ENCODE measurements at regions not wholly inside any gene's neighbourhood (a gene's known extent, or its start where the extent isn't known, plus 50 kb on each side); places are given as distances from the start of the nearest gene placed in this dataset.
"Not testable (repeated sequence)": the region's sequence is repeated elsewhere in the genome, so short reads cannot be mapped to it uniquely, and the experiment has no call there.

- Histone ChIP-seq H3K27me3 (replicated peaks; ENCODE audit: insufficient read depth, low read depth, low read length, poor library complexity) (no peaks in the 10 kb centered on the region), H3K9me3 (ENCODE audit: low read depth, low read length, poor library complexity, severe bottlenecking) (no peaks in the 10 kb centered on the region), H3K27ac (ENCODE audit: low read depth, low read length, poor library complexity, severe bottlenecking) (no peak overlapping the region), H3K36me3 (ENCODE audit: insufficient read depth, low read length, poor library complexity, severe bottlenecking) (no peaks in the 10 kb centered on the region), H3K4me3 (ENCODE audit: low read depth, low read length, poor library complexity, severe bottlenecking) (no peak overlapping the region), H3K4me1 (ENCODE audit: insufficient read depth, low read length, poor library complexity, severe bottlenecking) (no peaks in the 10 kb centered on the region)
- POLR2A ChIA-PET (ENCODE audit: low non-redundant PET): no interaction called here
- intact Hi-C loops (cut with micrococcal nuclease; ENCODE audit: unreplicated experiment): no loop called here
- BruUV-seq (replicated peaks): no TSS peak
- peak; percentile 9 for DNase-seq (ENCODE audit: low spot score)
- TF ChIP-seq CTCF (conservative IDR thresholded peaks at IDR 0.05; ENCODE audit: low read depth, low read length) (no peak), EZH2 (IDR thresholded peaks at IDR 0.05; ENCODE audit: borderline replicate concordance, low read depth, low read length, poor library complexity, severe bottlenecking) (no peak)
- CTCF ChIA-PET: no interaction called here
Observed at GRCh38 chr10:60594476-60595051, 183.7 kb upstream of the CDK1 start.

- Histone ChIP-seq H3K4me1 (ENCODE audit: insufficient read depth, low read length, poor library complexity, severe bottlenecking) (no peaks in the 10 kb centered on the region), H3K27me3 (replicated peaks; ENCODE audit: insufficient read depth, low read depth, low read length, poor library complexity) (no peaks in the 10 kb centered on the region), H3K27ac (ENCODE audit: low read depth, low read length, poor library complexity, severe bottlenecking) (no peak overlapping the region), H3K4me3 (ENCODE audit: low read depth, low read length, poor library complexity, severe bottlenecking) (no peak overlapping the region), H3K9me3 (ENCODE audit: low read depth, low read length, poor library complexity, severe bottlenecking) (no peaks in the 10 kb centered on the region), H3K36me3 (ENCODE audit: insufficient read depth, low read length, poor library complexity, severe bottlenecking) (no peaks in the 10 kb centered on the region)
- ChIA-PET CTCF (no interaction called here), POLR2A (ENCODE audit: low non-redundant PET) (no interaction called here)
- TF ChIP-seq CTCF (conservative IDR thresholded peaks at IDR 0.05; ENCODE audit: low read depth, low read length) (no peak), EZH2 (IDR thresholded peaks at IDR 0.05; ENCODE audit: borderline replicate concordance, low read depth, low read length, poor library complexity, severe bottlenecking) (no peak)
- no peak for DNase-seq (ENCODE audit: low spot score)
- intact Hi-C loops (cut with micrococcal nuclease; ENCODE audit: unreplicated experiment): no loop called here
- no TSS peak for BruUV-seq (replicated peaks)
Observed at GRCh38 chr10:60591119-60591518, 187.2 kb upstream of the CDK1 start.

- H3K4me1 ChIP-seq (ENCODE audit: insufficient read depth, low read length, poor library complexity, severe bottlenecking): no peaks in the 10 kb centered on the region
Observed at GRCh38 chr10:60589376-60589775, 188.9 kb upstream of the CDK1 start.

GRCh38 chr10:60581782-60582181, 192.1 kb upstream of the ANK3 start:
- intact Hi-C loops (cut with micrococcal nuclease; ENCODE audit: unreplicated experiment); BruUV-seq (replicated peaks); H3K9me3 ChIP-seq (ENCODE audit: low read depth, low read length, poor library complexity, severe bottlenecking); H3K27me3 ChIP-seq (replicated peaks; ENCODE audit: insufficient read depth, low read depth, low read length, poor library complexity); H3K36me3 ChIP-seq (ENCODE audit: insufficient read depth, low read length, poor library complexity, severe bottlenecking); H3K4me1 ChIP-seq (ENCODE audit: insufficient read depth, low read length, poor library complexity, severe bottlenecking); H3K4me3 ChIP-seq (ENCODE audit: low read depth, low read length, poor library complexity, severe bottlenecking); POLR2A ChIA-PET (ENCODE audit: low non-redundant PET); H3K27ac ChIP-seq (ENCODE audit: low read depth, low read length, poor library complexity, severe bottlenecking); CTCF ChIA-PET; DNase-seq (ENCODE audit: low spot score): not testable (repeated sequence)

More at GRCh38 chr10:60589376-60589775, 188.9 kb upstream of the CDK1 start:
- no TSS peak for BruUV-seq (replicated peaks)
- DNase-seq (ENCODE audit: low spot score): no peak
- no peaks in the 10 kb centered on the region for H3K27me3 ChIP-seq (replicated peaks; ENCODE audit: insufficient read depth, low read depth, low read length, poor library complexity)
- no peak overlapping the region for H3K4me3 ChIP-seq (ENCODE audit: low read depth, low read length, poor library complexity, severe bottlenecking)
- intact Hi-C loops (cut with micrococcal nuclease; ENCODE audit: unreplicated experiment): no loop called here
- no peak for TF ChIP-seq CTCF (conservative IDR thresholded peaks at IDR 0.05; ENCODE audit: low read depth, low read length)
- no peak for TF ChIP-seq EZH2 (IDR thresholded peaks at IDR 0.05; ENCODE audit: borderline replicate concordance, low read depth, low read length, poor library complexity, severe bottlenecking)
- POLR2A ChIA-PET (ENCODE audit: low non-redundant PET): no interaction called here
- CTCF ChIA-PET: no interaction called here
- H3K27ac ChIP-seq (ENCODE audit: low read depth, low read length, poor library complexity, severe bottlenecking): no peak overlapping the region
- no peaks in the 10 kb centered on the region for H3K36me3 ChIP-seq (ENCODE audit: insufficient read depth, low read length, poor library complexity, severe bottlenecking)
- H3K9me3 ChIP-seq (ENCODE audit: low read depth, low read length, poor library complexity, severe bottlenecking): no peaks in the 10 kb centered on the region

All from A673 (cell line).